Hepatocyte (in vitro differentiated cells): ENCODE measurements at regions not wholly inside any gene's neighbourhood (a gene's known extent, or its start where the extent isn't known, plus 50 kb on each side); places are given as distances from the start of the nearest gene placed in this dataset.

Source experiments
- CTCF ChIP-seq: fragments of 200-600 bp; sonication (generic); IDR thresholded peaks from 2 replicates; pipeline ENCODE4 v1.5.1; 2016; ENCODE audit warnings: antibody characterized with exemption, mild to moderate bottlenecking; ENCODE audit not compliant: poor library complexity
- EZH2 ChIP-seq: fragments of 200-600 bp; sonication (generic); IDR thresholded peaks from 2 replicates; pipeline ENCODE4 v1.6.1; 2016; ENCODE audit warnings: antibody characterized with exemption, mild to moderate bottlenecking, borderline replicate concordance

DNA sequence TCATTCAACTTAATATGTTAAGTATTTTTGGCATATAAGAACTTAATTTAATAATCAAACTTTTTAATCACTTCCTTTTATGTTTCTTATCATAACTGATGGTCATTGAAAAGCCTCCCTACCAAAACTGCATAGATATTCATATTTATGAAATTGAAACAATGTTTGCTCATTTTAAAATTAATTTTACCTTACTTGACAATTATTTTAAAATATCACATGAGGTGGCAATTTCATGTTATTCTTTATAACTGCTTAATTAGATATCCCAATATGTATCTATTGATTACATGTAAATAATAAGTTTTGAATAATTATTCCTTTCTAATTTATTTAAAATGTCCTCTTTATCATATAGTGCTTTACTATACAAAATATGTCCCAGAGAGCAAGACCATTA is 266.1 kb upstream of the NRIP1 start:
- TF ChIP-seq CTCF, result no peak
- no peak for TF ChIP-seq EZH2
